GM19238 (cell line): ENCODE measurements at regions not wholly inside any gene's neighbourhood (a gene's known extent, or its start where the extent isn't known, plus 50 kb on each side); places are given as distances from the start of the nearest gene placed in this dataset.
"Not testable (repeated sequence)": the region's sequence is repeated elsewhere in the genome, so short reads cannot be mapped to it uniquely, and the experiment has no call there.

Source experiments
- DNase-seq: peaks from one replicate; pipeline ENCODE4 v3.0.0; 2011; ENCODE audit warnings: low spot score; ENCODE audit not compliant: insufficient read length

DNA sequence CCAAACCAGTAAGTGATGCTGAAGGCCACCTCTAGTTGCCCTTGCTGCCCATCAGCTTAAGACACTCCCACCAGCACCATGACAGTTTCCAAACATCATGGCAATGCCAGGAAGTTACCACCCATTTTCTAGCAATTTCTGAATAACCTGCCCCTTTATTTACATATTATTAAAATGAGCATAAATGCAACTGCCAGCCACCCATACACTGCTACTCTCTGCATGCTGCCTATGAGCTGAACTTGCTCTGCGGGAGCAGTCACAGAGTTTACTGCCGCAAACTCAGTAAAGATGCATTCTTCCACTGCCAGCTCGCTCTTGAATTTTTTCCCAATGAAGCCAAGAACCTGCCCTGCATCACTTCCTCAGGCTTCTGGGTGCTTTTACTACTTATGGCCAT is 212.6 kb downstream of the SH2D4B start:
- DNase-seq: no peak

DNA sequence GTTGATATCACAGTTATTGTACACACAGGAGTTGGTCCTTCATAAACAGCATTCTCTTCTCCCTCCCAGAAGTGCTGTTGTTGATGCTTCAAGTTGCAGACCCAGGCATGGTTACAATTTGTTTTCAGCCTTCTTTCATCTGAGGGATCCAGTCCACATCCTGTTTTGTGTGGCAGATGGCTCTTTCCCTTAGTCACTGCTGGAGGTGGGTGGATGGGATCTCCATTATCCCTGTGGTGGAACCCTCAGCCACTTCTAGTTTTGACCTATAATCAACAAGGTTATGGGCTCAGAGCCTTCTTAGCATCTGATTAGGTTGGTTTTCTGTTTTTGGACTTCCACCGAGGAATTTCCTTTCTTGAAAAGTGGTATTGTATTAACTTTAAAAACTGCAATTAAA is 214.2 kb downstream of the SH2D4B start:
- DNase-seq: no peak

DNA sequence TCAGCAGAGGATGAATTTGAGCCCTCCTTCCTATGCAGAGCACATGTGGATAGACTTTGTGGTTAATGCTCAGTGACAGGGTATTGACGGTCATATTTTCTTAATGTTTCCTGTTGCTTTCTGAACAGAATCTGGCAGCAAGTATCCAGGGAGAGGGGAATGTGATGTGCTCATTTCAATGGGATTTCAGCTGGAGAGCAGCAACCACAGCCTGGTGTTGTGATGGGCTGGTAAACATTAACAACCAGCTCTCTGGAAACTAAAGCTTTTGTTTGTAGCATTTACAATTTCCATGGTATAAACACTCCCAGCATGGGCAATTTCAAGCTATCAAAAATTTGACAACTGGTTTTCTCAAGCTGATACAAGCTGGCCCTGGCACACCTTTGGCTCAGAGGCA is 215.9 kb downstream of the SH2D4B start:
- DNase-seq: no peak

DNA sequence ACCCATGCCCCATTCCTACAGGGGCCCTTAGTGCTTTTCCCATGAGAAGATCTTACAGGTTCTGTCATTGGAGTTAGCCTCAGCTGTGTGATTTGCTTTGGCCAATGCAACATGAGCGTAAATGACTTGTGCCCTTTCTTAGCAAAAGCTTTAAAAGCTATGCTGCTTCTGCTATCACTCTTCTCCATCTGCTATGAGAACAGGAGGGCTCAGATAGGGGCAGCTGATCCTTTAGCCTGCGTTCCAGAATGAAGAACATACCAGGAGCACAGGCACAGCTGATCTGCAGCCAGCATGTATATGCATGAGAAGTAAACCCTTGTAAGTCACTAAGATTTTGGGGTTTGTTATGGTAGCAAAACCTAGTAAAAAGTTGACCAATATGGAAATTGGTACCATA is 218.2 kb downstream of the SH2D4B start:
- DNase-seq: no peak

DNA sequence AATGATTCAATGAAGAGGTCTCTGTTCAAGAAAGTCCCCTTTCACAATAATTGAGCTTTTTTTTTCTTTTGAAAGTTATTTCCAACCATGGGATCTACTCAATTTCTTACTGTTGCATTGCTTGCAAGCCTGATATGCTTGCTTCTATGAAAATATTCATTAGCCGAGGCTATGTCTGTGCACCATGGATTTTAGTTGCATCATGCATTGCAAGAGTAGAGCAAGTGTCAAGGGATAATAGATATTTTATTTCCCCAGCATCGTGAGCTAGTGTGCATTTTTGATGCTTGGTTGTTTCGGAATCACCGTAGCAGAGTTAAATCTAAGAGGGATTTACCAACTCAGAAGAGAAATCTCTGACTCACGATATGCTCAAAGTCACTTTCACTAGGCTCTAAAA is 222.0 kb downstream of the SH2D4B start:
- no peak for DNase-seq

DNA sequence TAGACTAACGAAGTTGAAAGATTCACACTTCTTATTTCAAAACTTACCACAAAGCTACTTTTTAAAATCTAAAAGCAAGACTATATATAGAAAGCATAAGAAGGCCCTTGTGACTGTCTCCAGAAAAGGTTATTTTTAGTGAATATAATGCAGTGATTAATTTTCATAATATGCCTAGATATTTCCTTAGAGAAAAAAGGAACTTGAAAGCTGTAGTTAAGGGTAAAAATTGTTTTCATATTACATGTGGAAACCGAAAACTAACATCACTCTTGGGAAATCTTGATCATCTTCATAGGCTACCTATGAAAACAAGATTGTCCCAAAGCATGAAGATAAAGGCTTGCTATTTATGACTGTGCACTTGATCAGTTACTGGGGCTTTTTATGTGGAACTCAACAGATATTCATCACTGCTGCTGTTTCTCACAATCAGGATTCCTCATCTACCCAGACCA is 223.2 kb downstream of the SH2D4B start:
- no peak for DNase-seq

DNA sequence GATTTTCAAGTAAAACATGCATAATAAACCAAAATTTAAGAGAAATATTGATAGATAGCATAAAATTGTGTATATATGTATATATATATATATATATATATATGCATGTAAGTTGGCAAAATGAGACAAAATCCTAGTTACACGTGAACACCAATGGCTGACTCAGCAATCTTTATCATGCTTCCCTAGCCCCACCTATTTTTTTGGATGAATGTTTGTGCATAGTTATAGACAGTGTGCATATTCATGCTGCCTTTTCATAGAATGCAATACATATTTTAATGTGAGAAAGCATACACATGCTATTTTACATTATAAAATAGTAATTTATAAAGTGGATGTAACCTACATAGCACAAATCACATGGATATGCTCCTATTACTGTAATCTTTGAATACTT is 230.3 kb downstream of the SH2D4B start:
- no peak for DNase-seq

DNA sequence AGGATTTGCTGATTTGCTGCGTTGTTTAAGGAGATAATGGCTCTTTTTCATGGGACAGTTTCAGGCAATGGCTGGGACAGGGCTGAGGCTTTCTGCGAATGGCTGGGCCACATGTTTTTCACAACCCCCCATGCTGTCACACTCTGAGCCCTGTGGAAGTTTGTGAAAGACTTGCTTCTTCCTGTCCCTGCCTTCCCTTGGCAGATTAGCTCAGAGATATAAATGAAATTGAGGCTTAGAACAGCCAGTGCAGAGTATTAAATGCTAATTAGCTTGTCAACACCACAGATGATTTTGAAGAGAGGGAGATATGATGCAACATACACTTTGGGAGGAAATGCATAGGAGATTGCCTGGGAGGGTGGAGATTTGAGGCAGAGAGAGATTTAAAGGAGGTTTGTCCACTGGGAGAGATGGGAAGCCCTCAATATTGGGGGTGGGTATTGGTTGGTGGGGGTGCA is 232.0 kb downstream of the SH2D4B start:
- DNase-seq: no peak

DNA sequence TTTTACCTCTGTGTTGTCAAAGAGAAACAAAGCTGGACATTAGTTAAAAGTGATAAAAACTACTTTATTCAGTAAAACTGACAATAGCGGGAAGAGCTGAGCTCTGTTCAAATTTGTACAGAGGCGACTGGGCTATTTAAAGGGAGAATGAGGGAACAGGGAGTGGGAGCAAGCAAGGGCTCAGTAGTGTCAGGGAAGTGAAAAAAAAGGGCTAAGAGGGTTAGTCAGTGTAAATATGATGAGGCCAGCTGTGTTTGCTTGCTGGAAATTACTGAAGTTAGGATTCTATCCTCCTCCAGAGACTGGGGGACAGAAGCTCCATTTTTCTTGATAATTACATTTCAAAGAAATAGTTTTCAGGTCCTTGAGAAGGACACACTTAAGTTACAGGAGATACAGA is 232.5 kb downstream of the SH2D4B start:
- no peak for DNase-seq

DNA sequence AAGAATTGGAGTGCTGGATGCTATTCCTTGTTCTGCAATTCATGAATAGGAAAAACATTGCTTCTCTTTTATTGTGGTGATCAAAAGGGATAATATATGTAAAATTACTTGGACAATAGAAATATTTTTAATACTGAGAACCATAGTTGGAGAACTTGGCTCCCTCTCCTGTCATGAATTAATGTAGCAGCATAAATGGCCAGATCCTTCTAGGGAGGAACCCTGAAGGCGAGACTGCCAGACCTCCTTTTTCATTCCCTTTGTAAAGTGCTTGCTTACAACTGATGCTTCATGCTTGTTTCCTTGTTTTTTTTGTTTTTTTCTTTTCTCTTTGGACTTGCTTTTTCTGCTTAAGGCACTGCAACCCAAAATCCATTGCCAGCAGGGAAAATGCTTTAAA is 233.6 kb downstream of the SH2D4B start:
- DNase-seq: no peak

DNA sequence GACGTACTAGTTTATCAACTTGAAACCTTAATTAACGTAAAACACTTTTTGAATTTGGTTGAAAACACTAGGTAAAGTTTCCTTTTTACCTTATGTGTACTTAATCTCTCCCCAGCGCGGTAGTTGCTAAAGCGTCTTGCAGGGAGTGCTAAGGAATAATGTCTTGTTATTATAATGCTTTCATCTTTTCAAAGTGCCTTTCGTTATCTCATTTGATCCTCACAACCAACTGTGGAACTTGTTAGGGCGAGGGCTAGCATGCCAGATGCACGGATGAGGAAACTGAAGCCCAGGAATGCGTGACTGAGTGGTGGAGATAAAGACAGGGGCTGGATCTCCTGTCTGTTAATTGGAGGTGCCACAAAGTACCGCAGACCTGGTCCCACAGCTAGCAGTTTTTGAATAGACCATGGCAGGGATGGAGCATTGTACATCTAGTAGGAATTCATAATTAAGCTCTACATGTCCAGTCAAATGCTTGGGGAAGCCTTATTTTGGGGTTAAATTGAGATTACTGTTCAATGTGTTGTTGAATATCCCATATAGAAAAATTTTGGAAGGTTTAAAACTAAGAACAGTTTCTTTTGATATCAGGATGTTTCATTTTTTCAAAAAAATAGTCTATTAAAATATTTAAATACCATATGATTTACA is 234.3 kb downstream of the SH2D4B start:
- DNase-seq: no peak

DNA sequence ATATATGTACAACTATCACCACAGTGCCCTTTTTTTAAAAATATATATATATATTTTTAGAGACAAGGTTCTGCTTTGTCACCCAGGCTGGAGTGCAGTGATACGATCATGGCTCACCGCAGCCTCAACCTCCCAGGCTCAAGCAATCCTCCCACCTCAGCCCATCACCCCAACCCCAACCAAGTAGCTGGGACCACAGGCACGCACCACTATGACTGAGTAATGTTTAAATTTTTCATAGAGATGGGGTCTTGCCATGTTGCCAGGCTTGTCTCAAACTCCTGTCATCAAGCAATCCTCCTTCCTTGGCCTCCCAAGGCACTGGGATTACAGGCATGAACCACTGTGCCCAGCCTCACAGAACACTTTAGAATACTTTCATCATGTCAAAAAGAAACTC is 234.9 kb downstream of the SH2D4B start:
- DNase-seq: no peak

DNA sequence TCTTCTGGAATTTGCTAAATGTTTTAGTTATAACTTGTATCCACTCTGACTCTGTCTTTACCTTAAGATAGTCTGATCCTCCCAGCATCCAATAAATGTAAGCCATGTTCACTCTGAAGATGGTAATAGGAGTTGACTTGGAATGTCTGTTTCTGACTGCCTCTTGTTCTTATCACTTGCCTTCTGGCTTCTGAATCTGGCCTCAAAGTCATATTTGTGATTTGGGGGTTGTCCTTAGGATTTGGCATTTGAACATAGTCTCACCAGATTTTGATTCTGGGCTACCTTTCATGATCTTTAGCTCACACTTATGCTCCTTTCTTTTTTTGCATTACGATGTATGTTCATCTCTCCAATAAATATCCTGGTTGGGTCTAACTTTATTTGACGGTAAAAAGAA is 247.0 kb downstream of the SH2D4B start:
- DNase-seq: no peak

DNA sequence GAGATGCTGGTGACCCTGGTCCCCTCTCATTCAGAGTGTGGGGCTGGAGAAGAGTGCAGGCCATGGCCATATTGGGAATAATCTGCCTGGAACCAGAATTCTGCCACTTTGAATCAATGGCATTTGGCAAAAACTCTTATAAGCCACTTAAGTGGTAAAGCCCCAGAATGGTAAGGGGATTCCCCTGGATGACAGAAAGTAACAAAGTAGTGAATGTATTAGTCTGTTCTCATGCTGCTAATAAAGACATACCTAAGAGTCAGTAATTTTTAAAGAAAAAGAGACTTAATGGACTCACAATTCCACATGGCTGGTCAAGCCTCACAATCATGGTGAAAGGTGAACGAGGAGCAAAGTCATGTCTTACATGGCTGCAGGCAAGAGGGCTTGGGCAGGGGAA is 248.6 kb downstream of the SH2D4B start:
- no peak for DNase-seq

DNA sequence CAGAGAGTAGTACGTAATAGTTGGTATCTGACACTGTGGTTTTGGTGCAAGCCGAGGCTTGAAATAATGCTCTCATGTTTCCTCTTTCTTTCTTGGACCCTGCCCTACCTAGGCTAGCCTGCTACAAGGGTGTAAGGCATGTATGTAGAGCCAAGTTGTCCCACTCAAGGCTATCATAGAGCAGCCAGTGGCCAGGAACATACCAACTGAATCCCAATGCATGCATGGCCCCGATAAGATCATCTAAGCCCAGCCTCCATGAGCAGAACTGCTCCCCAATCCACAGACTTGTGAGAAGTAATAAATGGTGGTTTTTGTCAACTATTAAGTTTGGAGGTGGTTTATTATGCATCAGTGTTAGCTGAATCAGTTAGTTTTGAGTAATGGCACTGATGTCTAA is 250.2 kb downstream of the SH2D4B start:
- no peak for DNase-seq

DNA sequence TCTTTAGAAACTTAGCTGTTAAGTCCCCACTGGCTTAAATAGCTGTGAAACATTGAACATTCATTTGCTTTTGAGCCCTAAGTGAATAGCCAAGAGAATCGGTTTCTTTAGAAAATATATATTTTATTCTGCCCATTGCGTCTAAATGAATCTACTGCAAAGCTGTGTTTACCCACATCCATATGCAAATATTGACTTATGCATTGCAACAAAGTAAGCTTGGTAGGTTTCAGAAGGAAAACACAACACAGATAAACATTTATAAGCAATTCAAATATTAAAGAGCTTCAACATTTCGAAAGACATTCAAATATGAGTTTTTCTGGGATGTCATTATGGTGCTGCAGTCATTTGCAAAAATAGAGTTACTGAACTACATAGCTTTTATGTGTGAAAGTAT is 257.3 kb downstream of the SH2D4B start:
- no peak for DNase-seq

DNA sequence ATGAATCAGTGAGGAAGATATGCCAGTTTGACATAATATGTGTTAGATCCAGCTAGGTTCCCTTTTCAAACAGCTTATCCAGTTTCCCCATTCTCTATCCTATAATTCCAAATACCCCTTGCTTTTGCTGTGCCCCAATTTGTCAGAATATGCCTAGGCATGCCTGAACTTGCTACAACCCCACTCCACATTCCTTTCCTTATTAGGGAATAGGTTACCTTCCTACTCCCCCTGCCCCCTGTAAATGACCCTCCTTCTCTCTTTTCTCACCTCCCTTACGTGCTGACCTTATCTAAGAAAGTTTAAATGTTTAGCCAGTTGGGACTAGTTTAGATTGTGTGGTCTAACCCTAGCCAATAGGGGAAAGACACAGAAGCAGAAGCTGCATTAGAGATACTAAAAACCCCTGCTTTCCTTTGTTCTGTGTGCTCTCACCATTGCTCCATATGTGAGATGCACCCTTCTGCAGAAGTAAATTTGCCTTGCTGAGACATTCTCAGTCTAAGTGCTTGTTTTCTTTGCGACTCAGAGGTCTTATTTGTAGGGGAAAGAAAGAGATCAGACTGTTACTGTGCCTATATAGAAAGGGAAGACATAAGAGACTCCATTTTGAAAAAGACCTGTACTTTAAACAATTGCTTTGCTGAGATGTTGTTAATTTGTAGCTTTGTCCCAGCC is 267.8 kb downstream of the SH2D4B start:
- no peak for DNase-seq

DNA sequence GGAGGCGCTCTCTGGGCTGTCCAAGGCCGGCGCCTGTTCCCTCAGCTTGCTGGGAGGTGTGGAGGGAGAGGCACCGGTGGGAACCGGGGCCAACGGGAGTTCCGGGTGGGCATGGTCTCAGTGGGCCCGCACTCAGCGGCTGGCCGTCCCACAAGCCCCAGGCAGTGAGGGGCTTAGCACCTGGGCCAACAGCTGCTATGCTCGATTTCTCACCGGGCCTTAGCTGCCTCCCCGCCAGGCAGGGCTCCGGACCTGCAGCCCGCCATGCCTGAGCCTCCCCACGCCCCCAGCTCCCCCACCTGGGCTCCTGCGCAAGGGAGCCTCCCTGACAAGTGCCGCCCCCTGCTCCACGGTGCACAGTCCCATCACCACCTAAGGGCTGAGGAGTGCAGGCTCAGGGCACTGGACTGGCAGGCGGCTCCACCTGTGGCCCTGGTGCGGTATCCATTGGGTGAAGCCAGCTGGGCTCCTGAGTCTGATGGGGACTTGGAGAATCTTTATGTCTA is 276.5 kb downstream of the SH2D4B start:
- DNase-seq: no peak

DNA sequence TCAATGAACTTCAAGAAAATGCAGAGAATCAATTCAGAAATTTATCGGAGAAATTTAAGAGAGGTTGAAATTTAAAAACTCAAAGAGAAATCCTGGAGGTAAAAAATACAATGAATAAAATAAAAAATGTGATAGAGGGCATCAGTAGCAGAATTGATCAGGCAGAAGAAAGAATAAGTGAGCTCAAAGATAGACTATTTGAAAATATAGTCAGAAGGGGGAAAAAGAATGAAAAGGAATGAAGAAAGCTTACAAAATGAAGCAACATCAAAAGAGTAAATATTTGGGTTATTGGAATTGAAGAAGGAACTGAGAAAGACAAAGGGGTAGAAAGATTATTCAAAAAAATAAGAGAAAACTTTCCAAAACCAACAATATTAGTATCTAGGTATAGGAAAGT is 291.4 kb downstream of the SH2D4B start:
- DNase-seq: no peak

DNA sequence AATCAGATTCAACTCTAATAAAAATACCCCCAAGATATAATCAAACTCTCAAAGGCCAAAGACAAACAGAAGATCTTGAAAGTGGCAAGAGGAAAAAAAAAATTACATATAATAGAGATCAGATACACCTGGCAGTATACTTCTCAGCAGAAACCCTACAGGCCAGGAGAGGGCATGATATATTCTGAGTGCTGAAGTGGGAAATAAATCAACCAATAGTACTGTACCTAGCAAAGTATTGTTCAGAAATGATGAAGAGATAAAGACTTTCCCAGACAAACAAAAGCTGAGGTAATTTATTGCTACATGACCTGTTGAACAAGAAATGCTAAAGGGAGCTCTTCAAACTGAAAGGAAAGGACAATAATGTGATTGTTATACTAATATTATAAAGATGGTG is 291.9 kb downstream of the SH2D4B start:
- no peak for DNase-seq

DNA sequence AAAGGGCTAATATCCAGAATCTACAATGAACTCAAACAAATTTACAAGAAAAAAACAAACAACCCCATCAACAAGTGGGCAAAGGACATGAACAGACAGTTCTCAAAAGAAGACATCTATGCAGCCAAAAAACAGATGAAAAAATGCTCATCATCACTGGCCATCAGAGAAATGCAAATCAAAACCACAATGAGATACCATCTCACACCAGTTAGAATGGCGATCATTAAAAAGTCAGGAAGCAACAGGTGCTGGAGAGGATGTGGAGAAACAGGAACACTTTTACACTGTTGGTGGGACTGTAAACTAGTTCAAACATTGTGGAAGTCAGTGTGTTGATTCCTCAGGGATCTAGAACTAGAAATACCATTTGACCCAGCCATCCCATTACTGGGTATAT is 295.0 kb downstream of the SH2D4B start:
- DNase-seq: not testable (repeated sequence)

DNA sequence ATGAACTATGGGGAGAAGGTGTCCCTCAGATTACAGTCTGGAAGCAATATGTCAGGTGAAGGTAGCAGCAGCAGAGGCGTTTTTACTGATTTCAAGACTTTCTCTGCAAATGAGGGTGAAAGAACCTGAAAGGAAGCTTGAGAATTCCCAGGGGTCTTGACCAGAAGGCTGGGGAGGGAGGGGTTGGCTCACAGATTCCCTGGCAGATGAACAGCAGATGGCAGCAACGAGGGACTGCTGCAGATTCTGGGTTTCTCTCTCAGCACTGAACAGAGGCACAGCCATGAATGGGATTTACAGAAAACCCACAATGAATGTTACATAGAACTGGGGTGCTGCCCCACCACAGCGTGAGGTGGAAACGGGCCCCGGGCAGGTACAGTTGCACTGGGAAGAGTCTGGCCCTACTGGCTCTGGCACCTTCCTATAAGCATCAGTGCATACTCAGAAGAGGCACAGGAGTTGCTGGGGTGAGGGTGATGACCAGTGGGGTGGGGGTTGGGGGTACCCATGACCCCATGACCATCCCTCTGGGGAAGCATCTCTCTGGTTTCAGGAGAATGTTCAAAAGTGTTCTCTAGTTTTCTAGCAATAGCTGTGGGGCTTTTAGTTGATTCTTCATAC is 317.8 kb downstream of the SH2D4B start:
- peak; percentile 10 for DNase-seq

DNA sequence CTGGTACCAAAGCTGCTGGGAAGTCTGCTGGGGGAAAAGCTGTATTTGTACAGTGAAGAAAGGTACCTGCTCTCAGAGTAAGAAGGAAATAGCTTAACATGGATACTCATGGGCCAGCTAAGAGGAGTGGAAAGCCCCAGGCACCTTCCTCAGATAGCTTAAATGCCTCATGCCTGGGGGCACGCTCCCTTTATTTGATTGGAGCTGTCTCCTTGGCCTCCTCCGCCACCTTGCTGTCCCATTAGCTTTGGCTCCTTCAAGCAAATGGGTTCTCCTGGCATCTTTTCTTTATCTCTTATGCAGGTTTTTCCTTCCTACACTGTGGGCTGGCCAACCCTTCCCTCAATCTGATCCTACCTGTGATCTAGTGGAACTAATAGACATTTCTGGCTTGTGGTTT is 318.5 kb downstream of the SH2D4B start:
- no peak for DNase-seq
